ENCODE measurements at regions not wholly inside any gene's neighbourhood (a gene's known extent, or its start where the extent isn't known, plus 50 kb on each side); places are given as distances from the start of the nearest gene placed in this dataset.

GRCh38 chr14:51780741-51781140 lies 79.7 kb upstream of the GNG2 start:
- TF ChIP-seq, protein P1, sequence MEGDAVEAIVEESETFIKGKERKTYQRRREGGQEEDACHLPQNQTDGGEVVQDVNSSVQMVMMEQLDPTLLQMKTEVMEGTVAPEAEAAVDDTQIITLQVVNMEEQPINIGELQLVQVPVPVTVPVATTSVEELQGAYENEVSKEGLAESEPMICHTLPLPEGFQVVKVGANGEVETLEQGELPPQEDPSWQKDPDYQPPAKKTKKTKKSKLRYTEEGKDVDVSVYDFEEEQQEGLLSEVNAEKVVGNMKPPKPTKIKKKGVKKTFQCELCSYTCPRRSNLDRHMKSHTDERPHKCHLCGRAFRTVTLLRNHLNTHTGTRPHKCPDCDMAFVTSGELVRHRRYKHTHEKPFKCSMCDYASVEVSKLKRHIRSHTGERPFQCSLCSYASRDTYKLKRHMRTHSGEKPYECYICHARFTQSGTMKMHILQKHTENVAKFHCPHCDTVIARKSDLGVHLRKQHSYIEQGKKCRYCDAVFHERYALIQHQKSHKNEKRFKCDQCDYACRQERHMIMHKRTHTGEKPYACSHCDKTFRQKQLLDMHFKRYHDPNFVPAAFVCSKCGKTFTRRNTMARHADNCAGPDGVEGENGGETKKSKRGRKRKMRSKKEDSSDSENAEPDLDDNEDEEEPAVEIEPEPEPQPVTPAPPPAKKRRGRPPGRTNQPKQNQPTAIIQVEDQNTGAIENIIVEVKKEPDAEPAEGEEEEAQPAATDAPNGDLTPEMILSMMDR (IDR thresholded peaks at IDR 0.05; ENCODE audit: insufficient read depth, low read depth, low read length, missing control alignments), result no peak
- peak; percentile 58 for DNase-seq (ENCODE audit: low read depth)
- H3K4me3 ChIP-seq (ENCODE audit: low read length), result no peak overlapping the region

- no peak overlapping the region for H3K4me3 ChIP-seq (ENCODE audit: low read length)
- DNase-seq (ENCODE audit: low read depth), result no peak
- TF ChIP-seq, protein P1 (IDR thresholded peaks at IDR 0.05; ENCODE audit: insufficient read depth, low read depth, low read length, missing control alignments), result no peak
Observed at GRCh38 chr14:51781381-51781780, 79.0 kb upstream of the GNG2 start.

GRCh38 chr14:51782435-51782834 lies 78.0 kb upstream of the GNG2 start:
- no peak overlapping the region for H3K4me3 ChIP-seq (ENCODE audit: low read length)
- TF ChIP-seq, protein P1 (IDR thresholded peaks at IDR 0.05; ENCODE audit: insufficient read depth, low read depth, low read length, missing control alignments), result no peak
- DNase-seq (ENCODE audit: low read depth), result no peak

DNA sequence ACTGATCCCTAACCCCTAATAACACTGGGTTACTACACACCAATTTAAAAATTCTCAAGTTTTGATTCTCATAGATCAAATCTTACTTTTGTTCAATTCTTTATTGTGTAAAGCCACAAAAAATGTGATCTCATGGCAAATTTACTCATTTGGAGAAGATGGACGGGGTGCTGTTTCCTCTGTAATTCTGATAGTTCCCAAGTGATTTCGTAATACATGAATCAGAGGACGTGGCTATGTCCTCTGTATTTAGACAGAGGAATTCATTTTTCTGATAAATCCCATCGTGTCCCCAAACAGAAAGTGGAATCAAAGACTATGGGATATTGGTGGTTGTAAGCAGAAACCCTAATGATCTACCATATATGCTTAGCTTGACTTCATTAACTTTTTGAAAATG lies 76.6 kb upstream of the GNG2 start:
- H3K4me3 ChIP-seq (ENCODE audit: low read length), result no peak overlapping the region
- DNase-seq (ENCODE audit: low read depth), result peak; percentile 55
- TF ChIP-seq, protein P1 (IDR thresholded peaks at IDR 0.05; ENCODE audit: insufficient read depth, low read depth, low read length, missing control alignments), result no peak

DNA sequence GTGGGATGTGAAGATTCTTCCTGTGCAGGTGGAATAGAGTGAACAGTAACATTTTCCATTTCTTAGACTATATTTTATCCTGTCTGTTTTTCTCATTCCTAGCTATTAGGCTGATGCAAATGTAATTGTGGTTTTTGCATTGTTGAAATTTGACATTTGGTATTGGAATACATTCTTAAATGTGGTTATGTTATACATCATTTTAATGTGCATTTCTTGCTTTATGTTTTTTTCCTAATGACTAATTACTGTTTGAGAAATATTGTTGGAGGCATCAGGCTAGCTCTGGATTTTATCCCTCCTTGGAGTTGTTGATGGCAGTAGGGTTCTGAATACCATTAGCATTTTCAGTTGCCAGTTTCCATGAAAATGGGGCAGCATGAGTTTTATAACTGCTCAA lies 75.9 kb upstream of the GNG2 start:
- TF ChIP-seq, protein P1 (IDR thresholded peaks at IDR 0.05; ENCODE audit: insufficient read depth, low read depth, low read length, missing control alignments), result no peak
- H3K4me3 ChIP-seq (ENCODE audit: low read length), result no peak overlapping the region
- DNase-seq (ENCODE audit: low read depth), result no peak

DNA sequence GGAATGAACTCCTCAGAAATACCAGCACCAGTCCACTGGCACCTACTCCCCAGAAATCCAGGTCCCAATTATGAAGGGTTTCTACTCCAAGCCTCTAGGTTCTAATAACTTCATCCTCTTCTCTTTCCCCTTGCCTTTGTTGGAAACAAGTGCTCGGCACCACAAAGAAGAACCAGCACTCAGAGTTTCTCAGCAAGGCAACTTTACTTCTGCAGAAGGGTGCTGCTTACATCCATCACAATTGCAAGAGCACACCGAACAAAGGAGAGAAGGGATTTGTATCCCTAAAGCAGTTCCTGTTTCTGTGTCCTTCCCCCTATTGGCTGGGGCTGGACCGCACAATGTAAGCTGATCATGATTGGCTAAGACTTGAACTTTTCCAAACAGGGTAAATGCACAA lies 74.2 kb upstream of the GNG2 start:
- no peak for DNase-seq (ENCODE audit: low read depth)
- TF ChIP-seq, protein P1 (IDR thresholded peaks at IDR 0.05; ENCODE audit: insufficient read depth, low read depth, low read length, missing control alignments), result no peak
- H3K4me3 ChIP-seq (ENCODE audit: low read length), result no peak overlapping the region

- TF ChIP-seq, protein P1 (IDR thresholded peaks at IDR 0.05; ENCODE audit: insufficient read depth, low read depth, low read length, missing control alignments), result no peak
- no peak overlapping the region for H3K4me3 ChIP-seq (ENCODE audit: low read length)
- no peak for DNase-seq (ENCODE audit: low read depth)
Observed at GRCh38 chr14:51787352-51787751, 73.1 kb upstream of the GNG2 start.
